HG03095 (cell line): ENCODE measurements at regions not wholly inside any gene's neighbourhood (a gene's known extent, or its start where the extent isn't known, plus 50 kb on each side); places are given as distances from the start of the nearest gene placed in this dataset.

Experiments
- ATAC-seq: cut with Tn5 transposase; IDR thresholded peaks from one replicate; pipeline ENCODE4 v1.9.1; 2021; ENCODE audit warnings: moderate library complexity; ENCODE audit not compliant: unreplicated experiment

- no peak for ATAC-seq
These were observed 229.1 kb upstream of the MKLN1 start for GRCh38 chr7:131098527-131098926.

- no peak for ATAC-seq
These were observed 227.2 kb upstream of the MKLN1 start for GRCh38 chr7:131100357-131101054.

- no peak for ATAC-seq
These were observed 223.7 kb upstream of the MKLN1 start for GRCh38 chr7:131103997-131104396.

GRCh38 chr7:131104596-131105293, 222.9 kb upstream of the MKLN1 start:
- no peak for ATAC-seq

- ATAC-seq: peak; percentile 0
These were observed 222.3 kb upstream of the MKLN1 start for GRCh38 chr7:131105294-131105798.

- ATAC-seq: peak; percentile 28
These were observed 221.6 kb upstream of the MKLN1 start for GRCh38 chr7:131105799-131106680.

- ATAC-seq: no peak
These were observed 220.9 kb upstream of the MKLN1 start for GRCh38 chr7:131106681-131107336.

GRCh38 chr7:131107337-131108211, 220.1 kb upstream of the MKLN1 start:
- peak; percentile 50 for ATAC-seq

GRCh38 chr7:131108212-131108940, 219.3 kb upstream of the MKLN1 start:
- no peak for ATAC-seq

- ATAC-seq: no peak
These were observed 218.5 kb upstream of the MKLN1 start for GRCh38 chr7:131109011-131109758.

GRCh38 chr7:131109759-131110296, 217.8 kb upstream of the MKLN1 start:
- no peak for ATAC-seq

GRCh38 chr7:131110297-131111080, 217.2 kb upstream of the MKLN1 start:
- ATAC-seq: no peak

- no peak for ATAC-seq
These were observed 216.5 kb upstream of the MKLN1 start for GRCh38 chr7:131111081-131111576.

GRCh38 chr7:131111792-131112191, 215.9 kb upstream of the MKLN1 start:
- no peak for ATAC-seq

- no peak for ATAC-seq
These were observed 215.2 kb upstream of the MKLN1 start for GRCh38 chr7:131112431-131112830.

- no peak for ATAC-seq
These were observed 212.3 kb upstream of the MKLN1 start for GRCh38 chr7:131115340-131115739.

GRCh38 chr7:131117439-131117838, 210.2 kb upstream of the MKLN1 start:
- ATAC-seq: no peak
